MM.1S (cell line): ENCODE measurements at regions not wholly inside any gene's neighbourhood (a gene's known extent, or its start where the extent isn't known, plus 50 kb on each side); places are given as distances from the start of the nearest gene placed in this dataset.

ENCODE experiments used
- DNase-seq: peaks from one replicate; pipeline ENCODE4 v3.0.0-alpha.2; 2015
- H2AFZ ChIP-seq: fragments of 300-600 bp; sonication (generic); 2 replicates; pipeline ENCODE4 v1.6.0; 2016; ENCODE audit warnings: antibody characterized with exemption, low read length
- H3F3A ChIP-seq: fragments of 300-600 bp; sonication (generic); 2 replicates; pipeline ENCODE4 v1.6.1; 2016; ENCODE audit warnings: mild to moderate bottlenecking, antibody characterized with exemption, low read length, moderate library complexity, mixed read lengths; ENCODE audit not compliant: insufficient read depth
- H3K27ac ChIP-seq: fragments of 300-600 bp; sonication (generic); 2 replicates; pipeline ENCODE4 v1.5.1; 2016; ENCODE audit warnings: mild to moderate bottlenecking, low read length
- H3K27me3 ChIP-seq: fragments of 300-600 bp; sonication (generic); replicated peaks from 2 replicates; pipeline ENCODE4 v1.6.0; 2016; ENCODE audit warnings: low read length; ENCODE audit not compliant: insufficient read depth
- H3K36me3 ChIP-seq: fragments of 300-600 bp; sonication (generic); replicated peaks from 2 replicates; pipeline ENCODE4 v1.6.1; 2016; ENCODE audit warnings: mild to moderate bottlenecking, low read length, mixed read lengths; ENCODE audit not compliant: insufficient read depth
- H3K4me1 ChIP-seq: fragments of 300-600 bp; sonication (generic); 2 replicates; pipeline ENCODE4 v1.6.1; 2016; ENCODE audit warnings: low read length, mixed read lengths
- H3K4me2 ChIP-seq: fragments of 300-600 bp; sonication (generic); 2 replicates; pipeline ENCODE4 v1.6.0; 2016; ENCODE audit warnings: low read depth, low read length
- H3K4me3 ChIP-seq: fragments of 300-600 bp; sonication (generic); 2 replicates; pipeline ENCODE4 v1.5.1; 2016; ENCODE audit warnings: low read length, mixed read lengths
- H3K79me2 ChIP-seq: fragments of 300-600 bp; sonication (generic); 2 replicates; pipeline ENCODE4 v1.6.1; 2016; ENCODE audit warnings: mixed run types, low read length, mixed read lengths
- H3K9ac ChIP-seq: fragments of 300-600 bp; sonication (generic); 2 replicates; pipeline ENCODE4 v1.6.1; 2016; ENCODE audit warnings: low read length, mixed read lengths
- H3K9me2 ChIP-seq: fragments of 300-600 bp; sonication (generic); replicated peaks from 2 replicates; pipeline ENCODE4 v1.6.1; 2016; ENCODE audit warnings: mild to moderate bottlenecking, low read length, mixed read lengths; ENCODE audit not compliant: insufficient read depth
- H3K9me3 ChIP-seq: fragments of 300-600 bp; sonication (generic); replicated peaks from 2 replicates; pipeline ENCODE4 v1.6.1; 2016; ENCODE audit warnings: mild to moderate bottlenecking, low read length, mixed read lengths; ENCODE audit not compliant: insufficient read depth
- H4K20me1 ChIP-seq: fragments of 300-600 bp; sonication (generic); 2 replicates; pipeline ENCODE4 v1.6.1; 2016; ENCODE audit warnings: mild to moderate bottlenecking, low read length, moderate library complexity, mixed read lengths; ENCODE audit not compliant: insufficient read depth
- CTCF ChIP-seq: fragments of 300-600 bp; sonication (generic); IDR thresholded peaks from 2 replicates; pipeline ENCODE4 v1.5.1; 2016; ENCODE audit warnings: antibody characterized with exemption, low read length, mixed read lengths
- EZH2 ChIP-seq: fragments of 300-600 bp; sonication (generic); optimal IDR thresholded peaks from 2 replicates; pipeline ENCODE3; 2017; ENCODE audit warnings: low read depth, mild to moderate bottlenecking, antibody characterized with exemption, low read length, mixed read lengths
- EZH2phosphoT487 ChIP-seq: fragments of 300-600 bp; sonication (generic); IDR thresholded peaks from 2 replicates; pipeline ENCODE4 v1.6.1; 2018; ENCODE audit warnings: antibody characterized with exemption, low read length

DNA sequence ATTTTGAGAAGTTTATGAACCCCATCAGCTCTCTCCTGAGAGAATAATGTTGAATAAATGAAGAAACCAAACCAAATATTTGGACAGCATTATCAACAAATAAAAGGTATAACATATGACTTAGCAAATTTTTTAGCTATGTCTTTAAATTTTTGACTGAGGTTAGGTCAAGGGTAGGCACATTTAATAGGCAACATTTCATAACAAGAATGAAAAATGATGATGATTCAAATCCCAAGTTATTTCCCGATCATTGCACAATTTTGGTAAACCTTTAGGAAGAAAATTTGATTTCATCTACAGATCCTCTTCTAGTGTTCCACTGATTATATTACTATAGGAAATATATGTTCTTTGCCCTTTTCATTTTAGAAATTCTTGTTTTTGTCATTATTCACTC is 123.7 kb upstream of the TLR3 start:
- Histone ChIP-seq H3K4me2 (no peak overlapping the region), H3K36me3 (no peaks in the 10 kb centered on the region), H3K79me2 (no peaks in the 10 kb centered on the region), H3K27me3 (no peaks in the 10 kb centered on the region), H4K20me1 (no peaks in the 10 kb centered on the region), H3K4me3 (no peak overlapping the region), H3K9me2 (no peaks in the 10 kb centered on the region), H3K27ac (no peak overlapping the region), H3K9ac (no peak overlapping the region), H2AFZ (no peak overlapping the region), H3F3A (no peaks in the 10 kb centered on the region), H3K9me3 (no peaks in the 10 kb centered on the region), H3K4me1 (no peaks in the 10 kb centered on the region)
- TF ChIP-seq EZH2 (no peak), EZH2phosphoT487 (no peak), CTCF (no peak)
- DNase-seq, result no peak

DNA sequence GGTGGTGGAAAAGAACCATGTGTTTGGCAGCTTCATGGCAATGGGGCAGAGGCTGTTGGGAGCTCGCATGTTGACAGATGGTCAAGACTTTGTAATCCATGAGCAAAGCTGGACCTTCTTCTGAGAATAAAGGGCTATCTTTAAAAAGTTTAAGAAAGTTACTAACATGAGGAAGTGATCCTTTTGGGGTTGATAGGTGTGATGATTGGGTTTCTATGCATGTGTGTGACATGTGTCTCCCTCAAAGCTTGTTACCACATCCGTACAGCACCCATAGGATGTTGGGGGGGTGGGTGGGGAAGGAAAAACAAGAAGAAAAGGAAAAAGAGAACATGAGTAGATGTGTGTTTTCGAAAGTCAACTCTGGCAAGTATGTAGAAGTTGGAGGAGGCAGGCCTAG is 123.0 kb upstream of the TLR3 start:
- no peaks in the 10 kb centered on the region for H3K9me3 ChIP-seq
- H3K27me3 ChIP-seq, result no peaks in the 10 kb centered on the region
- no peaks in the 10 kb centered on the region for H4K20me1 ChIP-seq
- no peak overlapping the region for H3K4me3 ChIP-seq
- no peak overlapping the region for H3K27ac ChIP-seq
- H3K9me2 ChIP-seq, result no peaks in the 10 kb centered on the region
- no peaks in the 10 kb centered on the region for H3K79me2 ChIP-seq
- H3K4me2 ChIP-seq, result no peak overlapping the region
- no peaks in the 10 kb centered on the region for H3K36me3 ChIP-seq
- no peak overlapping the region for H2AFZ ChIP-seq
- H3K9ac ChIP-seq, result no peak overlapping the region
- DNase-seq, result no peak
- TF ChIP-seq EZH2 (no peak), EZH2phosphoT487 (no peak), CTCF (no peak)
- no peaks in the 10 kb centered on the region for H3F3A ChIP-seq
- H3K4me1 ChIP-seq, result no peaks in the 10 kb centered on the region

DNA sequence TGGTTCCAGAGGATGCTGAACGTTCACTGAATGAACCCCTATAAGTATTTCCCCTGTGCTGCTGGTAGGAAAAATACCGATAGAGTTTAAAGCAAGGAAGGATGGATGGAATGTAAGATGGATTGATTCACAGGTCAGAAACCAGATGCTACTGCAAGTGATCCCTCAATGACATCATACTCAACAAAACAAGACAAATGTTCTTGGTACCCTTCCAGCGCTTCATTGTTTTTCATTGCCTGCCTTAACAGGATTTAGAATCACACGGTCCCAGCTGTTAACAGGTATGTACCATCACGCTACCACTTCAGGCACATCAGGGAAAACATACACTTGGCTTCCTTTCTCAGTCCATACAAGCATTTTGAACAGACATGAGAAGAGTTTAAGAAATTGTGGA is 118.1 kb upstream of the TLR3 start:
- H3K4me1 ChIP-seq, result no peaks in the 10 kb centered on the region
- H3K9me2 ChIP-seq, result no peaks in the 10 kb centered on the region
- no peak overlapping the region for H2AFZ ChIP-seq
- no peaks in the 10 kb centered on the region for H3K9me3 ChIP-seq
- H3F3A ChIP-seq, result no peaks in the 10 kb centered on the region
- H3K27me3 ChIP-seq, result no peaks in the 10 kb centered on the region
- no peak for TF ChIP-seq EZH2phosphoT487
- TF ChIP-seq CTCF, result no peak
- no peak for TF ChIP-seq EZH2
- no peak overlapping the region for H3K4me2 ChIP-seq
- no peak overlapping the region for H3K4me3 ChIP-seq
- H3K36me3 ChIP-seq, result no peaks in the 10 kb centered on the region
- H3K27ac ChIP-seq, result no peak overlapping the region
- no peaks in the 10 kb centered on the region for H4K20me1 ChIP-seq
- no peaks in the 10 kb centered on the region for H3K79me2 ChIP-seq
- DNase-seq, result no peak
- no peak overlapping the region for H3K9ac ChIP-seq
